HEK293 (cell line): ENCODE measurements at regions not wholly inside any gene's neighbourhood (a gene's known extent, or its start where the extent isn't known, plus 50 kb on each side); places are given as distances from the start of the nearest gene placed in this dataset.

Source experiments
- CTCF ChIA-PET: fragments of 350-600 bp; formaldehyde crosslinking; extraction: SDS; loops from one replicate; lab custom pipeline; 2021; ENCODE audit warnings: antibody characterized with exemption; lab: Yijun Ruan, JAX
- POLR2A ChIA-PET: fragments of 300-600 bp; formaldehyde crosslinking; extraction: SDS; loops from one replicate; lab custom pipeline; 2020; ENCODE audit warnings: antibody characterized with exemption, inconsistent platforms; lab: Yijun Ruan, JAX
- H3K27ac ChIP-seq: fragments of 200-500 bp; sonication (Bioruptor generic); 2 replicates; pipeline ENCODE4 v1.5.1; 2014; ENCODE audit warnings: low read depth, low read length, control low read depth, inconsistent platforms; ENCODE audit errors: extremely low read depth
- H3K36me3 ChIP-seq, 2 experiments: fragments of 200-500 bp in 1 of 2; sonication (Bioruptor generic) in 1 of 2; 1 replicate in 1 of 2; 2 replicates in 1 of 2; pipeline ENCODE4 v1.5.1; 2014 to 2017; ENCODE audit warnings: inconsistent platforms in 2 of 2, low read length in 2 of 2; ENCODE audit not compliant: control insufficient read depth in 2 of 2, insufficient read depth in 1 of 2
- H3K4me1 ChIP-seq: fragments of 200-500 bp; sonication (Bioruptor generic); 2 replicates; pipeline ENCODE4 v1.5.1; 2014; ENCODE audit warnings: mild to moderate bottlenecking, low read length, inconsistent platforms; ENCODE audit not compliant: control insufficient read depth, insufficient read depth
- H3K4me3 ChIP-seq: 2 replicates; pipeline ENCODE4 v1.5.1; 2011; ENCODE audit warnings: low read depth, mild to moderate bottlenecking, control low read depth, low read length, moderate library complexity
- H3K9me3 ChIP-seq: fragments of 200-500 bp; sonication (Bioruptor generic); 2 replicates; pipeline ENCODE4 v1.5.1; 2014; ENCODE audit warnings: low read depth, low read length, inconsistent platforms; ENCODE audit not compliant: control insufficient read depth, insufficient read depth
- IKZF3 ChIP-seq: fragments of 450-650 bp; IDR thresholded peaks from 2 replicates; pipeline ENCODE4 v1.5.0; 2018; ENCODE audit warnings: missing biosample characterization, mild to moderate bottlenecking, missing genetic modification characterization, moderate library complexity
- MEIS1 ChIP-seq: sonication (generic); formaldehyde crosslinking; IDR thresholded peaks from 2 replicates; pipeline ENCODE4 v1.8.1; 2022; ENCODE audit warnings: missing genetic modification reagents, mild to moderate bottlenecking, borderline replicate concordance
- YY1 ChIP-seq: fragments of 450-650 bp; formaldehyde crosslinking; IDR thresholded peaks from 2 replicates; pipeline ENCODE4 v1.5.1; 2018; ENCODE audit warnings: missing biosample characterization, missing genetic modification characterization
- ZEB2 ChIP-seq: fragments of 450-650 bp; formaldehyde crosslinking; IDR thresholded peaks from 2 replicates; pipeline ENCODE4 v1.5.1; 2016; ENCODE audit warnings: missing biosample characterization, missing genetic modification characterization
- ZFP3 ChIP-seq: fragments of 450-650 bp; formaldehyde crosslinking; IDR thresholded peaks from 2 replicates; pipeline ENCODE4 v1.5.1; 2016; ENCODE audit warnings: low read depth, missing biosample characterization, missing genetic modification characterization
- ZFP41 ChIP-seq: fragments of 450-650 bp; formaldehyde crosslinking; IDR thresholded peaks from 2 replicates; pipeline ENCODE4 v1.5.1; 2016; ENCODE audit warnings: missing biosample characterization, missing genetic modification characterization, borderline replicate concordance
- ZNF121 ChIP-seq: fragments of 450-650 bp; formaldehyde crosslinking; IDR thresholded peaks from 2 replicates; pipeline ENCODE4 v1.5.1; 2016; ENCODE audit warnings: missing biosample characterization, missing genetic modification characterization
- ZNF169 ChIP-seq: fragments of 450-650 bp; formaldehyde crosslinking; IDR thresholded peaks from 2 replicates; pipeline ENCODE4 v1.5.1; 2016; ENCODE audit warnings: missing biosample characterization, missing genetic modification characterization
- ZNF302 ChIP-seq: fragments of 450-650 bp; formaldehyde crosslinking; IDR thresholded peaks from 2 replicates; pipeline ENCODE4 v1.5.1; 2016; ENCODE audit warnings: missing biosample characterization, missing genetic modification characterization, low read depth
- ZNF341 ChIP-seq: fragments of 450-650 bp; formaldehyde crosslinking; IDR thresholded peaks from 2 replicates; pipeline ENCODE4; 2016; ENCODE audit warnings: low read depth, missing biosample characterization, missing genetic modification characterization
- ZNF350 ChIP-seq: fragments of 450-650 bp; formaldehyde crosslinking; IDR thresholded peaks from 2 replicates; pipeline ENCODE4 v1.5.0; 2017; ENCODE audit warnings: missing biosample characterization, mild to moderate bottlenecking, missing genetic modification characterization
- ZNF366 ChIP-seq: fragments of 450-650 bp; formaldehyde crosslinking; conservative IDR thresholded peaks from 2 replicates; pipeline ENCODE4 v1.5.1; 2016; ENCODE audit warnings: missing biosample characterization, missing genetic modification characterization
- ZNF530 ChIP-seq: fragments of 450-650 bp; formaldehyde crosslinking; IDR thresholded peaks from 2 replicates; pipeline ENCODE4 v1.5.1; 2016; ENCODE audit warnings: low read depth, missing biosample characterization, missing genetic modification characterization
- ZNF549 ChIP-seq: fragments of 450-650 bp; IDR thresholded peaks from 2 replicates; pipeline ENCODE4 v1.5.1; 2018; ENCODE audit warnings: missing biosample characterization, missing genetic modification characterization, mild to moderate bottlenecking, inconsistent platforms, moderate library complexity
- ZNF560 ChIP-seq: fragments of 450-650 bp; formaldehyde crosslinking; IDR thresholded peaks from 2 replicates; pipeline ENCODE4 v1.5.1; 2017; ENCODE audit warnings: missing biosample characterization, missing genetic modification characterization, borderline replicate concordance
- ZNF596 ChIP-seq: fragments of 450-650 bp; IDR thresholded peaks from 2 replicates; pipeline ENCODE4 v1.5.0; 2018; ENCODE audit warnings: missing biosample characterization, mild to moderate bottlenecking, missing genetic modification characterization, moderate library complexity
- ZNF600 ChIP-seq: fragments of 450-650 bp; formaldehyde crosslinking; IDR thresholded peaks from 2 replicates; pipeline ENCODE4 v1.5.1; 2016; ENCODE audit warnings: missing biosample characterization, missing genetic modification characterization
- ZNF843 ChIP-seq: fragments of 450-650 bp; formaldehyde crosslinking; IDR thresholded peaks from 2 replicates; pipeline ENCODE4 v1.5.1; 2016; ENCODE audit warnings: missing biosample characterization, missing genetic modification characterization
- TF ChIP-seq, protein P1 (sequence below): fragments of 450-650 bp; formaldehyde crosslinking; conservative IDR thresholded peaks from 2 replicates; pipeline ENCODE4 v1.5.1; 2016; ENCODE audit warnings: low read depth, missing biosample characterization, missing genetic modification characterization
- TF ChIP-seq, protein P2 (sequence below): IDR thresholded peaks from 2 replicates; pipeline ENCODE4 v1.6.1; 2011; ENCODE audit warnings: mild to moderate bottlenecking, low read depth, low read length, borderline replicate concordance
- TF ChIP-seq, protein P3 (sequence below): fragments of 450-650 bp; formaldehyde crosslinking; optimal IDR thresholded peaks from 2 replicates; pipeline ENCODE3; 2016; ENCODE audit warnings: missing biosample characterization, mild to moderate bottlenecking, missing genetic modification characterization

DNA sequence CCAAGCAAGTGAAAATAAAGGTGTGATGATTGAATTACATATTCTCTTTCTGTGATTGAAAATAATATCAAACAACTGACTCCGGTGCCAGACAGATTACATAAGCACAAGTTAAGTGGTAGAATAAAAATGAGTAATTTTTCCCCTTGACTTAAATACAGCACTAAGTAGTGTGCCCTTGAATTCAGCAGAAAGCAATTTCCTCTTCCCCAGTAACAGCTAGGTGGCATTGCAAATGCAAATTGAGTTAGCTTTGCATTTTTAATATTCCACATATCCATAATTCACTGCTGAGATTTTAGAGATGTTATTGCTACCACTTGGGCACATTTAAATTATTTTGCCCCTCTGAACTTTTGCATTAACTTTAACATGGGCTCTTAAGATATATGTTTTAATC, 89.8 kb upstream of the NPVF start (continued):
- TF ChIP-seq, protein P1, sequence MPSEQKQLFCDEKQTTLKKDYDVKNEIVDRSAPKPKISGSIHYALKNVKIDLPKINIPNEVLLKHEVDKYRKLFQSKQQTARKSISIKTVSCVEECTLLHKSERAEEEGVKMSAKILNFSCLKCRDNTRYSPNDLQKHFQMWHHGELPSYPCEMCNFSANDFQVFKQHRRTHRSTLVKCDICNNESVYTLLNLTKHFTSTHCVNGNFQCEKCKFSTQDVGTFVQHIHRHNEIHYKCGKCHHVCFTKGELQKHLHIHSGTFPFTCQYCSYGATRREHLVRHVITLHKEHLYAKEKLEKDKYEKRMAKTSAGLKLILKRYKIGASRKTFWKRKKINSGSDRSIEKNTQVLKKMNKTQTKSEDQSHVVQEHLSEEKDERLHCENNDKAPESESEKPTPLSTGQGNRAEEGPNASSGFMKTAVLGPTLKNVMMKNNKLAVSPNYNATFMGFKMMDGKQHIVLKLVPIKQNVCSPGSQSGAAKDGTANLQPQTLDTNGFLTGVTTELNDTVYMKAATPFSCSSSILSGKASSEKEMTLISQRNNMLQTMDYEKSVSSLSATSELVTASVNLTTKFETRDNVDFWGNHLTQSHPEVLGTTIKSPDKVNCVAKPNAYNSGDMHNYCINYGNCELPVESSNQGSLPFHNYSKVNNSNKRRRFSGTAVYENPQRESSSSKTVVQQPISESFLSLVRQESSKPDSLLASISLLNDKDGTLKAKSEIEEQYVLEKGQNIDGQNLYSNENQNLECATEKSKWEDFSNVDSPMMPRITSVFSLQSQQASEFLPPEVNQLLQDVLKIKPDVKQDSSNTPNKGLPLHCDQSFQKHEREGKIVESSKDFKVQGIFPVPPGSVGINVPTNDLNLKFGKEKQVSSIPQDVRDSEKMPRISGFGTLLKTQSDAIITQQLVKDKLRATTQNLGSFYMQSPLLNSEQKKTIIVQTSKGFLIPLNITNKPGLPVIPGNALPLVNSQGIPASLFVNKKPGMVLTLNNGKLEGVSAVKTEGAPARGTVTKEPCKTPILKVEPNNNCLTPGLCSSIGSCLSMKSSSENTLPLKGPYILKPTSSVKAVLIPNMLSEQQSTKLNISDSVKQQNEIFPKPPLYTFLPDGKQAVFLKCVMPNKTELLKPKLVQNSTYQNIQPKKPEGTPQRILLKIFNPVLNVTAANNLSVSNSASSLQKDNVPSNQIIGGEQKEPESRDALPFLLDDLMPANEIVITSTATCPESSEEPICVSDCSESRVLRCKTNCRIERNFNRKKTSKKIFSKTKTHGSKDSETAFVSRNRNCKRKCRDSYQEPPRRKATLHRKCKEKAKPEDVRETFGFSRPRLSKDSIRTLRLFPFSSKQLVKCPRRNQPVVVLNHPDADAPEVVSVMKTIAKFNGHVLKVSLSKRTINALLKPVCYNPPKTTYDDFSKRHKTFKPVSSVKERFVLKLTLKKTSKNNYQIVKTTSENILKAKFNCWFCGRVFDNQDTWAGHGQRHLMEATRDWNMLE (tag by site-specific recombination) = no peak

DNA sequence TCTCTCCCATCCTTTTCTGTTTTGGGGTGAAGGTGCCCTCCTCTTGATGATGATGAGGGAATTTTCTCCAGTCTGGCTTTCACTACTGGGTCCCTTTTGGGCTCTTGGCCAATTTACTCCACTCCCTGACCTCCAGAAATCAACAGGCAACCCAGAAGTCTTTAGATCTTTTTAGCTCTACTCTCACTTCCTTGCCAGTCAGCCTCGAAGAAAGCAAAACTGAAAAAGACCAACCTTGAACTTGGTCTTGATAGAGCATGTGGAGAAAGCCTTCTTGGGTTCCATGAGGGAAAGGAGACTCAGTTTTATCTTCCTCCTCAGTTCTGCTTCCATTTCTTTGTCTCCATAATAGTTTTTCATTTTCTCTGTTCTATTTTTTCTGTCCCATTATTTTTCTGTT, 91.4 kb upstream of the NPVF start:
- Histone ChIP-seq H3K36me3 (no peaks in the 10 kb centered on the region), H3K4me1 (peaks cover 7% of the 10 kb centered on the region), H3K4me3 (no peak overlapping the region), H3K9me3 (no peaks in the 10 kb centered on the region), H3K27ac (no peak overlapping the region)
- ChIA-PET POLR2A (no interaction called here), CTCF (interaction anchor here (0.6 to 1.3 kb wide), 2 partner anchors 53 to 171 kb away, joined by 3 read pairs; no protein-coding TSS in a partner anchor)
- TF ChIP-seq ZNF530 (tag by site-specific recombination) (no peak), ZNF560 (tag by site-specific recombination) (no peak), ZNF121 (tag by site-specific recombination) (no peak), ZFP41 (tag by site-specific recombination) (no peak)

DNA sequence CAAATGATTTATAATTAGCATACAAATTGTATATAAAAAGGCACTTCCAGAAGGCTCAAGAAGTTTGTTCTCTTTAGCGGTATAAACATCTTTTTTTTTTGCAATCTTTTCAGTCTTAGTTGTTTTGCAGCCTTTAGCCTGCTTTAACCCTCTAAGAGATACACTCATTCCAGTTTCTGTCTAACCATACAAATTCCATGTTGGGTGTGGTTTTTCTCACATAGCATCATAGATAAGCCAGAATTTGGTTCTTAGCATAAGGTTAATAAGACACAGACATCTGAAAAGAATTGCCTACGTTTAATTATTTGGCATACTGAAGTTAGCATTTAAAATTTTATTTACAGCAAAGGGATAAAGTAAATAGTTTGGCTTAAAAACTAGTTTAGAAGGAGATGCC, 92.5 kb upstream of the NPVF start:
- POLR2A ChIA-PET = no interaction called here
- no peak for TF ChIP-seq ZNF350 (tag by site-specific recombination)
- TF ChIP-seq MEIS1 = no peak
- no peak for TF ChIP-seq ZNF366 (tag by site-specific recombination)
- no peak for TF ChIP-seq ZFP3
- TF ChIP-seq ZNF341 (tag by site-specific recombination) = no peak
- TF ChIP-seq ZNF549 (tag by site-specific recombination) = no peak
- no peak for TF ChIP-seq ZNF843 (tag by site-specific recombination)
- TF ChIP-seq ZNF302 = no peak
- no peak for TF ChIP-seq ZNF560 (tag by site-specific recombination)
- no peak for TF ChIP-seq ZNF600 (tag by site-specific recombination)
- TF ChIP-seq, all 188 proteins: peak for 0
- Histone ChIP-seq H3K4me1 (no peaks in the 10 kb centered on the region), H3K36me3 (no peaks in the 10 kb centered on the region), H3K9me3 (no peaks in the 10 kb centered on the region), H3K27ac (no peak overlapping the region), H3K4me3 (no peak overlapping the region)
- CTCF ChIA-PET = no interaction called here

DNA sequence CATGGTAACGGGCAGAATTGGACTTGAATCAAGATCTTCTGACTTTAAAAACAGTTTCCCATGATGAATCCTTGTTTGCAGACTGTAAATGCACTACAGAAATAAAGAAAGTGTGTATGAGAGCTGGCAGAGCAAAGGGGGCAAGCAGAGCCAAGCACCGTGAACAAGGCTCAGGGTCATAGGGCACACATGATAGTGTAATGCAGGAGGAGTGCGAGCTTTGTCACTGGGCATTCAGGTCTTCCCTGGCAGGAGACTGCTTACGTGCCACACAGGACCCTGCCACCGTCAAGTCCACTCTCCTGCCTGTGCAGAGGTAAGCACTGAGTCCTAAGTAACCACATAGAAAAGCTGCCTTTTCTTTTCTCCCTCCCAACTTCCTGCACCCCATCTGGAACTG, 93.1 kb upstream of the NPVF start:
- TF ChIP-seq ZNF169 (tag by site-specific recombination) = no peak
- TF ChIP-seq YY1 (tag by site-specific recombination) = no peak
- TF ChIP-seq IKZF3 (tag by site-specific recombination) = no peak
- no peak for TF ChIP-seq ZEB2
- TF ChIP-seq ZNF596 (tag by site-specific recombination) = no peak
- TF ChIP-seq, protein P2, sequence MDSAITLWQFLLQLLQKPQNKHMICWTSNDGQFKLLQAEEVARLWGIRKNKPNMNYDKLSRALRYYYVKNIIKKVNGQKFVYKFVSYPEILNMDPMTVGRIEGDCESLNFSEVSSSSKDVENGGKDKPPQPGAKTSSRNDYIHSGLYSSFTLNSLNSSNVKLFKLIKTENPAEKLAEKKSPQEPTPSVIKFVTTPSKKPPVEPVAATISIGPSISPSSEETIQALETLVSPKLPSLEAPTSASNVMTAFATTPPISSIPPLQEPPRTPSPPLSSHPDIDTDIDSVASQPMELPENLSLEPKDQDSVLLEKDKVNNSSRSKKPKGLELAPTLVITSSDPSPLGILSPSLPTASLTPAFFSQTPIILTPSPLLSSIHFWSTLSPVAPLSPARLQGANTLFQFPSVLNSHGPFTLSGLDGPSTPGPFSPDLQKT = no peak
- TF ChIP-seq, protein P3, sequence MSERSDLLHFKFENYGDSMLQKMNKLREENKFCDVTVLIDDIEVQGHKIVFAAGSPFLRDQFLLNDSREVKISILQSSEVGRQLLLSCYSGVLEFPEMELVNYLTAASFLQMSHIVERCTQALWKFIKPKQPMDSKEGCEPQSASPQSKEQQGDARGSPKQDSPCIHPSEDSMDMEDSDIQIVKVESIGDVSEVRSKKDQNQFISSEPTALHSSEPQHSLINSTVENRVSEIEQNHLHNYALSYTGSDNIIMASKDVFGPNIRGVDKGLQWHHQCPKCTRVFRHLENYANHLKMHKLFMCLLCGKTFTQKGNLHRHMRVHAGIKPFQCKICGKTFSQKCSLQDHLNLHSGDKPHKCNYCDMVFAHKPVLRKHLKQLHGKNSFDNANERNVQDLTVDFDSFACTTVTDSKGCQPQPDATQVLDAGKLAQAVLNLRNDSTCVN (tag by site-specific recombination) = no peak
- TF ChIP-seq, all 188 proteins: peak for 0
- Histone ChIP-seq H3K4me1 (no peaks in the 10 kb centered on the region), H3K9me3 (no peaks in the 10 kb centered on the region), H3K36me3 (no peaks in the 10 kb centered on the region), H3K27ac (no peak overlapping the region), H3K4me3 (no peak overlapping the region)
- POLR2A ChIA-PET = no interaction called here
- CTCF ChIA-PET = no interaction called here
